Esophagus squamous epithelium (tissue), 5 donors: ENCODE measurements at regions not wholly inside any gene's neighbourhood (a gene's known extent, or its start where the extent isn't known, plus 50 kb on each side); places are given as distances from the start of the nearest gene placed in this dataset.
A peak's percentile ranks its signal among the peaks of the same experiment; 100 is the strongest.
"Not testable (repeated sequence)": the region's sequence is repeated elsewhere in the genome, so short reads cannot be mapped to it uniquely, and the experiment has no call there.

Experiments used
- DNase-seq: peaks from one replicate; lab custom pipeline; 2025; lab: John Stamatoyannopoulos, UW
- H3K27ac ChIP-seq, 4 donors: fragments of 200-600 bp; sonication (generic); one replicate each; pipeline ENCODE4 v1.5.1; 2016 to 2019; ENCODE audit warnings: mild to moderate bottlenecking in 1 of 4
- H3K27me3 ChIP-seq, 4 donors: fragments of 200-600 bp; sonication (generic); 1 replicate in 3 of 4; 2 replicates in 1 of 4; pipeline versions ENCODE4 v1.5.1 to v1.6.0; 2017 to 2021; ENCODE audit warnings: antibody characterized with exemption in 1 of 4
- H3K36me3 ChIP-seq, 3 donors: fragments of 200-600 bp; sonication (generic); one replicate each; pipeline ENCODE4 v1.5.1; 2016 to 2019
- H3K4me1 ChIP-seq, 3 donors: fragments of 200-600 bp; sonication (generic); one replicate each; pipeline ENCODE4 v1.5.1; 2017 to 2019
- H3K4me3 ChIP-seq, 4 donors: fragments of 200-600 bp; sonication (generic); 1 replicate in 3 of 4; 2 replicates in 1 of 4; pipeline ENCODE4 v1.5.1; 2016 to 2019; ENCODE audit warnings: mild to moderate bottlenecking in 2 of 4, moderate library complexity in 1 of 4
- H3K9me3 ChIP-seq, 3 donors: fragments of 200-600 bp; sonication (generic); one replicate each; pipeline ENCODE4 v1.5.1; 2016 to 2019
- POLR2A ChIP-seq, 4 donors: fragments of 450-650 bp; IDR thresholded peaks; one replicate each; pipeline ENCODE4 v1.6.1; 2017; ENCODE audit warnings: antibody characterized with exemption in 4 of 4, mild to moderate bottlenecking in 4 of 4, moderate library complexity in 3 of 4
- WGBS, 2 donors: methylation state at CpG; one replicate each; pipeline ENCODE4 v1.1.5; 2018; 5-methylcytosine and 5-hydroxymethylcytosine counted together
- intact Hi-C: fragments of 100-400 bp; cut with DNase I; formaldehyde crosslinking; loops from one replicate; pipeline ENCODE4 v1.15.0; 2022
- TF ChIP-seq, protein P1 (sequence below), 6 experiments: fragments of 450-650 bp in 4 of 6; fragments of 200-600 bp in 2 of 6; sonication (generic) in 2 of 6; IDR thresholded peaks; one replicate each; pipeline ENCODE4 v1.5.1; 2016 to 2019; ENCODE audit warnings: antibody characterized with exemption in 6 of 6, mild to moderate bottlenecking in 4 of 6, moderate library complexity in 4 of 6
- donor health status: DM: yes; HTN: yes; CAD: no.

GRCh38 chr5:25544652-25545249 is 900.0 kb upstream of the CDH10 start:
- intact Hi-C loops: no loop called here
- 24 to 31% methylated on average over 6 of the region's 6 CpGs for WGBS, 2 donors
- Histone ChIP-seq H3K4me1 (no peaks in the 10 kb centered on the region), H3K27me3 (no peaks in the 10 kb centered on the region), H3K36me3 (no peaks in the 10 kb centered on the region), H3K27ac (no peak overlapping the region), H3K9me3 (no peaks in the 10 kb centered on the region), H3K4me3 (no peak overlapping the region)
- TF ChIP-seq, protein P1, sequence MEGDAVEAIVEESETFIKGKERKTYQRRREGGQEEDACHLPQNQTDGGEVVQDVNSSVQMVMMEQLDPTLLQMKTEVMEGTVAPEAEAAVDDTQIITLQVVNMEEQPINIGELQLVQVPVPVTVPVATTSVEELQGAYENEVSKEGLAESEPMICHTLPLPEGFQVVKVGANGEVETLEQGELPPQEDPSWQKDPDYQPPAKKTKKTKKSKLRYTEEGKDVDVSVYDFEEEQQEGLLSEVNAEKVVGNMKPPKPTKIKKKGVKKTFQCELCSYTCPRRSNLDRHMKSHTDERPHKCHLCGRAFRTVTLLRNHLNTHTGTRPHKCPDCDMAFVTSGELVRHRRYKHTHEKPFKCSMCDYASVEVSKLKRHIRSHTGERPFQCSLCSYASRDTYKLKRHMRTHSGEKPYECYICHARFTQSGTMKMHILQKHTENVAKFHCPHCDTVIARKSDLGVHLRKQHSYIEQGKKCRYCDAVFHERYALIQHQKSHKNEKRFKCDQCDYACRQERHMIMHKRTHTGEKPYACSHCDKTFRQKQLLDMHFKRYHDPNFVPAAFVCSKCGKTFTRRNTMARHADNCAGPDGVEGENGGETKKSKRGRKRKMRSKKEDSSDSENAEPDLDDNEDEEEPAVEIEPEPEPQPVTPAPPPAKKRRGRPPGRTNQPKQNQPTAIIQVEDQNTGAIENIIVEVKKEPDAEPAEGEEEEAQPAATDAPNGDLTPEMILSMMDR (IDR thresholded peaks at IDR 0.05): peak in 1 of 6 experiments; percentile 30
- no peak for TF ChIP-seq POLR2A (IDR thresholded peaks at IDR 0.05)
- no peak for DNase-seq

DNA sequence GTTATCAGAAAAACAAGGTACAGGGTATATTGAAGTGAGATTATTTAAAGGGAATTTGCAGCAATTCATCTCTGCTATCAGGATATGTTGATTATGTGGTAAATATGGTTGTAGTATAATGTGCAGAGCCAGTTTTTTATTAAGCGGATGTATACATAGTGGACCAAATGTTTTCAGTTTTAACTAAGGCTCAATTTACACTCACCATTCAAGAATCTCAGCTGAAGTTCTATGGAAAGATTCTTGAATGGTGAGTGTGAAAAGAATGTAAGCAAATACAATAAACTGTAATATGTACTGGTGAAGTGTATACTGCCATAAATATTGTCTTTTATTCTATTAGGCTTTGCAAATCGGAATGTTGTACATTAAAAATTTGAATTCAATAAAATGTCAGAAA is 895.9 kb upstream of the CDH10 start:
- TF ChIP-seq, protein P1 (IDR thresholded peaks at IDR 0.05): no peak
- TF ChIP-seq POLR2A (IDR thresholded peaks at IDR 0.05): no peak
- Histone ChIP-seq H3K36me3 (no peaks in the 10 kb centered on the region), H3K27ac (no peak overlapping the region), H3K4me3 (no peak overlapping the region), H3K4me1 (no peaks in the 10 kb centered on the region), H3K27me3 (no peaks in the 10 kb centered on the region), H3K9me3 (no peaks in the 10 kb centered on the region)
- no peak for DNase-seq
- 47 to 68% methylated on average over 2 of the region's 2 CpGs for WGBS, 2 donors
- intact Hi-C loops: no loop called here

GRCh38 chr5:25539536-25539935 is 894.8 kb upstream of the CDH10 start:
- WGBS, 2 donors: 10 to 42% methylated on average over 2 of the region's 2 CpGs
- intact Hi-C loops: no loop called here
- Histone ChIP-seq H3K4me1 (no peaks in the 10 kb centered on the region), H3K27me3 (no peaks in the 10 kb centered on the region), H3K27ac (no peak overlapping the region), H3K4me3 (no peak overlapping the region), H3K9me3 (no peaks in the 10 kb centered on the region), H3K36me3 (no peaks in the 10 kb centered on the region)
- TF ChIP-seq POLR2A (IDR thresholded peaks at IDR 0.05): no peak
- TF ChIP-seq, protein P1 (IDR thresholded peaks at IDR 0.05): no peak
- no peak for DNase-seq

- H3K27me3 ChIP-seq, H3K4me3 ChIP-seq, DNase-seq, H3K9me3 ChIP-seq, H3K36me3 ChIP-seq, H3K4me1 ChIP-seq, intact Hi-C loops, H3K27ac ChIP-seq: not testable (repeated sequence)
- WGBS, 2 donors: 61 to 63% methylated on average over 6 of the region's 6 CpGs
These were observed 891.7 kb upstream of the CDH10 start for GRCh38 chr5:25536461-25536860.

DNA sequence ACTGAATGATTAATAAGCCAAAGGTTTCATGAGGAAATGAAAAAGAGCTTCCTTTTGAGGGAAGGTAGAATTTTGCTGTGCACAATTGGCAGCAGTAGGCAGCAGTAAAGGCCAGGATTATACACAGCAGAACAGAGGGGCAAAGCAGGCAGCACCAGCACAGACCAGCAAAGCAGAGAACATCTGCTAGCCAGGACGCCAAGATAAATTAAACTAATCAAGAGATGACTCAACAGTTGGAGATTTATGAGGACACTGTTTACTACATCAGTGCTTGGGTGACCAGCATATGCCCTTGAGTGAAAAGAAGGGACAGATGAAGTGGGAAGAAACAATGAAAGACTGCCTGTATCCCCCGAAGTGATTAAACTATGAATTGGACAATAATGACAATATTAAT is 871.4 kb upstream of the CDH10 start:
- TF ChIP-seq POLR2A (IDR thresholded peaks at IDR 0.05): no peak
- TF ChIP-seq, protein P1 (IDR thresholded peaks at IDR 0.05): no peak
- H3K4me1 ChIP-seq: no peaks in the 10 kb centered on the region
- no peak overlapping the region for H3K27ac ChIP-seq
- no peaks in the 10 kb centered on the region for H3K9me3 ChIP-seq
- no peak for DNase-seq
- no peaks in the 10 kb centered on the region for H3K27me3 ChIP-seq
- H3K4me3 ChIP-seq: no peak overlapping the region
- H3K36me3 ChIP-seq: no peaks in the 10 kb centered on the region
- intact Hi-C loops: no loop called here
- WGBS, 2 donors: 39 to 62% methylated on average over 2 of the region's 2 CpGs

DNA sequence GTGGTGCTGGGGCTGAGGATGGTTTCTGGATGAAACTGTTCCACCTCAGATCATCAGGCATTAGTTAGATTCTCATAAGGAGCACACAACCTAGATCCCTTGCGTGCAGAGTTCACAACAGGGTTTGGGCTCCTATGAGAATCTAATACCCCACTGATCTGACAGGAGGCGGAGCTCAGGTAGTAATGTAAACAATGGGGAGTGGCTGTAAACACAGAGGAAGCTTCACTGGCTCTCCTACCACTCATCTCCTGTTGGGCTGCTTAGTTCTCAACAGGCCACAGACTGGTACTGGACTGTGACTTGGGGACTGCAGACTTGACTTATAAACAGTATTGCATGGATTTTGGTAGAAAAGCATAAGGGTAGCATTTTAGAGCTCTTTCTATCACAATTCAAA is 870.7 kb upstream of the CDH10 start:
- TF ChIP-seq, protein P1 (IDR thresholded peaks at IDR 0.05): no peak
- no peak for TF ChIP-seq POLR2A (IDR thresholded peaks at IDR 0.05)
- H3K4me3 ChIP-seq: no peak overlapping the region
- no peaks in the 10 kb centered on the region for H3K4me1 ChIP-seq
- 33 to 63% methylated on average over 1 to 2 of the region's 2 CpGs for WGBS, 2 donors
- DNase-seq: no peak
- peaks cover 0 to 5% (median 0%) of the 10 kb centered on the region in 3 donors for H3K9me3 ChIP-seq
- intact Hi-C loops: no loop called here
- no peaks in the 10 kb centered on the region for H3K36me3 ChIP-seq
- H3K27ac ChIP-seq: no peak overlapping the region
- no peaks in the 10 kb centered on the region for H3K27me3 ChIP-seq

GRCh38 chr5:25510692-25511091 is 865.9 kb upstream of the CDH10 start:
- H3K27ac ChIP-seq, intact Hi-C loops, H3K36me3 ChIP-seq, H3K27me3 ChIP-seq, H3K4me1 ChIP-seq, H3K9me3 ChIP-seq, DNase-seq, H3K4me3 ChIP-seq: not testable (repeated sequence)
- 89 to 90% methylated on average over 2 of the region's 2 CpGs for WGBS, 2 donors

- 84 to 85% methylated on average over 4 of the region's 4 CpGs for WGBS, 2 donors
- H3K4me1 ChIP-seq, DNase-seq, H3K36me3 ChIP-seq, H3K4me3 ChIP-seq, H3K9me3 ChIP-seq, H3K27me3 ChIP-seq, intact Hi-C loops, H3K27ac ChIP-seq: not testable (repeated sequence)
These were observed 863.2 kb upstream of the CDH10 start for GRCh38 chr5:25508011-25508410.
